CMK (cell line): ENCODE measurements at regions not wholly inside any gene's neighbourhood (a gene's known extent, or its start where the extent isn't known, plus 50 kb on each side); places are given as distances from the start of the nearest gene placed in this dataset.

Experiments used
- DNase-seq: peaks from one replicate; pipeline ENCODE4 v3.0.0-alpha.2; 2010; ENCODE audit warnings: low read depth

DNA sequence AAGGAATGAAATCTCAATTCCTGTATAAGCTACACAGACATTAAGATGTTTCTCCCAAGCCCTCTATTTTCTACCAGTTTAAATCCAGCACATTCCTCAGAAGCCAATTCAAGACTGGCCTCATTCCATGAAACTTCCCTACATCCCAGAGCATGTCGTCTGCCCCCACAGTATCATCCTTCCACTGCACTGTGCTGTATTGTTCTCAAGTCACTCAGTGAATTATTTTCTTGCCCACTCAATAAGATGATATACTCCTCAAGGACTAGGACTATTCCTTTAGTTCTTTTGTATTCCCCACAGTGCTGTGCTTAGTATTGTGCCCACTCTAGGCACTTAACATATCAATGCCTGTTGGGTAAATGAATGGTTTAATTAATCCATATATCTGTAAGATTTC is 203.1 kb upstream of the BLID start:
- DNase-seq, result no peak

DNA sequence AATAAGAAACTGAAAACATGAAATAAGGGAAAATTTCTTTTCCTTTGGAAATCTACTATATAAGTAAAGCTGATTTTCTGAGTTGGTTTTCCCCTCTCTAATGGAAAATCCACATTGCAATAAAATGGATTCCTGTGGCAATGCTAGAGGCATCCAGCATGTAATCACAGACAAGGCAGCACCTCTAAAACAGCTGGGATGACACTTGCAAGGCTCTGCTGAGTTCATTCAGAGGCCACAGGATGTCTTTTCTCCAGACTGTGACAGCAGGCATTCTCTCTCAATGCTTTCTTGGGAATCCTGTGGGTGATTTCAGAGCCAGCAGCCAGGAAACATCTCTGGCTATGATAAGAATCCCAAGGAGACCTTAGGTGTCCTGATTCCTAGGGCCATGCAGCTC is 201.3 kb upstream of the BLID start:
- no peak for DNase-seq

DNA sequence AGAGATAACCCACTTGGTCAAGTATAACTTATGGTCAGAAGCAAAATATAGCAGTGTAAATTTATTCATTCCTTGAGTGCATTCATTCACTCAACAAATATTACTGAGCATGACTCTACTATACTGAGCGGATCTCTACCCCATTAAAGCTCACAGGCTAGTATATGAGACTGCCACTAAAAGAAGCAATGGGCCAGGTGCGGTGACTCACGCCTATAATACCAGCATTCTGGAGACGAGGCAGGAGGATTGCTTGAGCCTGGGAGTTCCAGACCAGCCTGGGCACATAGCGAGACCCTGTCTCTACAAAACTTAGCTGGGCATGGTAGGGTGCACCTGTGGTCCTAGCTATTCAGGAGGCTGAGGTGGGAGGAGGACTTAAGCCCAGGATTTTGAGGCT is 197.6 kb upstream of the BLID start:
- no peak for DNase-seq

DNA sequence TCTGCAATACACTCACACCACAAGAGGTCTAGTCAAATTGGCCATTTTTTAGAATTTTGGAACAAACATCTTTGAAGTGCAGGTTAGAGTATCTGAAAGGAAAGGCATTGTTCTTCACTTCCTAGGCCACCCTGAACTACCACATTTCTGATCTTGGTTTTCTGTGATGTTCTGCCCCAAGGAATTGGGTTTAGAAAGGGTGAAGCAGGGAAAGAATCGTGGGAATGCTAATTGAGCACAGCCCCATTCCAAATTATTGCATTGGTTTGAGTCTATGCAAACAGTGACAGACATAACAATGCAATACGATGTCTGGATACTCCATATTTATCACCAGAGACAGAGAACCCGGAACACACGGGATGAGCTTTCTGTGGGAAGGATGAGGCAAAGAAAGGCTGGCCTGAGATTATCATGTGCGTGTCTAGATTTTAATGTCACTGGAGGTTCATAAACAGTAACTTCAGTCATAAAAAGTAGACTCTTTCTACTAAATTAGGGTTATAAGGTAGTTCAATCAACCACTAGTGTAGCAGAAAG is 195.3 kb upstream of the BLID start:
- no peak for DNase-seq

DNA sequence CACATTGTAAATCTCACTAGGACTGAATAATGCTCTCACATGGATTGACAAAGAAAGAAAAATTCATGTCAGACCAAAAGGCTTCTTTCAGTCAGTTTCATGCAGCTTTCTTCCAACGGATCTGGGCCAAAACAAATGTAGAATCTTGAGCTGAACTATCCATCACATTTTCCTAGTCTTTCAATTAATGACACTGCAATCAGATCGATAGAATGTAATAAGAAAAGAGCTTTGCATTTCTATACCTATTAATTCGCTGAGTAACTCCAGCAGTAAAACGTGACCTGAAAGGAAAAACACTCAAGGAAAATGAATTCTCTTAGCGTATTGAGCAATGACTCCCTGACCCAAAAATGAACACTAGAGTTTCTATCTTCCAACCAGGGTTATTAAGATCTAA is 194.8 kb upstream of the BLID start:
- DNase-seq, result no peak

DNA sequence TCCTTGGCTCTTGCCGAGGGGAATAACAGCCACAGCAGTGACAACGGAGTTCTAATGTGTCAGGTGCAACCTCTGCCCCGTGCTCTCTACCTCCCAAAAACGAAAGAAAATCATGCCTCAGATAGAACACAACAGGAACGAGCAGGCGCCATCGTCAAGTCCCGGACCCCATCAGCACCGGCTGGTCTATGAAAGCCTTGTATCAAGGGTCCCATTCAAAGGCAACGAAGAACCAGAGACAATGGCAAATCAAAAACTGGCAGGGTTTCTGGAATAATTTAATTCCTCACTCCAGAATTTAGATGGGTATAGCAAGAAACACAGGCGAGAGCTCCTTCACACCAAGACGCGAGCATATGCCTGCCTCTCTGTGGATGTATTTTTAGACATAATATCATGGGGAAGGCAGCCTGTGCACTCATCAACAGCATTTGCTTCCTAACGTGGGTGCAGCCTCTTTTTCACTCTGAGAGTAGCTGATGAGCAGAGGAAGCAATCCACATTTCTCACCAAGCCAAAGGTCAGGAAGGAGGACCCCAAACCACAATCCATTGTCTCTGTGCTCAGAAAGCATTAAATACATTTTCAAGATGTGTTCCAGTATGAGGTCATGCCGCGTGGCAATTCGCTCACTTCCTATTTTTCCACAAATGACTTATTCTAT is 193.4 kb upstream of the BLID start:
- DNase-seq, result no peak

DNA sequence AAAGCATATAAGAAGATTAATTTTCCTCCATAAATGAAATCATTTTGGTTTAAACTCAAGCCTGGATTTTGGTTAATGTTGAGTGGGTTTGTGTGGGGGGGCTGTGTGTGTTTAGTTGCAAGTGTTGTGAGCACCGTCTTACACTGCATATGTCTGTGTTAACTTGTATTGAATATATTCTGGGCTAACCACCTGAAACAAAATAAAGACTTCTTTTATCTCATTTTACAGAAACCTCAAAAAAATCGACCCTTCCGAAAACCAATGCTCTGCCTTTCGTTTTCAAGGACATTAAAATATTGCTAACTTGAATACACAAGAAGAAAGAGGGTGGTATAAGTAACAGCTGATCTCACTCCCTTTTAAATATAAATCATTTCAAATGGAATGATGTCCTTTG is 192.2 kb upstream of the BLID start:
- no peak for DNase-seq

DNA sequence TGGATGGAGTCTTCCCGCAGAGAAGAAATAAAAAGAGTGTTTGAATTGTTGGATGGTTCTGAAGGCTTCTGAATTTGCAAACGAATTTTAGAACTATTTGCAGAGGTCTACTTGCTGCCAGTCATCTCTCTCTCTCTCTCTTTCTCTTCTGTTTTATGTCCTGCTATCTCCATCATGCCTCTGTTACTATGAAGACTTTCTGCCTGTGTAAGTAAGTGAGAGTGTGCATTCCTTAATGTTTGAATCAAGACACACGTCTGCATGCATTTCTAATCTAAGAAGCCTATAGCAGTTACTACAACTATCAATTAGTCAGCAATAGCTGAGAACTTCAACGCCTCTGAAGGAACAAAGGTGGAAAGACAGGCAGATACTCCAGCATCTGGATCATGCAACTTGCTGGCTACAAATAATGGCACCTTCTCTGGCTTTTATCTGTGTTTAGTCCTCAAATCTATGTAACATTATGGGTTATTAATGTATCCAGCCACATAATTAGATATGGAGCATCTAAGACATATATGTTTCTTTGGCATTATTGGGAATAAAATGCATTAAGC is 191.5 kb upstream of the BLID start:
- DNase-seq, result no peak

DNA sequence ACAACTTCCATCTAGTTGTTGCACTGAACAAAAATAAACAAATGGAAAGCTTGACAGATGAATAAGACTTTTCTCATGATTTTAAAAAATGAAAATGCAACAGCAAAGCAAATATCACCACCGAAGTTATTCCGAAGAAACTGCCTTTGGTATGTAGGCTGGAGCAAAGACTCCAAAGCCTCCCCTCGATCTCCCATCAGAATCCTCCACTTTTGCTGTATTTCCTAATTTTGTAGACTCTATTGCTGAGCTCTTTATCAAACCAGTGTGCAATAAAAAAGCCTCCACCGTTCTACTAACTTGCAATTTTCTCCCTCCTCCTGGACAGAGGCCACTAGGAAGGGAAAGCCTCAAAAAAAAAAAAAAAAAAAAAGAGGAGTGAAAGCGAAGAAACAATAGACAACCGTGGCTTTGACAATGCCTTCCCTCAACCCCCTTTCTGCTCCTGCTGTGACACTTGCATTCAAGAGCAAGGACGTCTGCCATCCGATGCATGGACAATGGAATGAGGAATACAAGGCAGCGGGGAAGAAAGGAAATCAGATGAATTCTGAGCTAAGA is 190.9 kb upstream of the BLID start:
- no peak for DNase-seq

DNA sequence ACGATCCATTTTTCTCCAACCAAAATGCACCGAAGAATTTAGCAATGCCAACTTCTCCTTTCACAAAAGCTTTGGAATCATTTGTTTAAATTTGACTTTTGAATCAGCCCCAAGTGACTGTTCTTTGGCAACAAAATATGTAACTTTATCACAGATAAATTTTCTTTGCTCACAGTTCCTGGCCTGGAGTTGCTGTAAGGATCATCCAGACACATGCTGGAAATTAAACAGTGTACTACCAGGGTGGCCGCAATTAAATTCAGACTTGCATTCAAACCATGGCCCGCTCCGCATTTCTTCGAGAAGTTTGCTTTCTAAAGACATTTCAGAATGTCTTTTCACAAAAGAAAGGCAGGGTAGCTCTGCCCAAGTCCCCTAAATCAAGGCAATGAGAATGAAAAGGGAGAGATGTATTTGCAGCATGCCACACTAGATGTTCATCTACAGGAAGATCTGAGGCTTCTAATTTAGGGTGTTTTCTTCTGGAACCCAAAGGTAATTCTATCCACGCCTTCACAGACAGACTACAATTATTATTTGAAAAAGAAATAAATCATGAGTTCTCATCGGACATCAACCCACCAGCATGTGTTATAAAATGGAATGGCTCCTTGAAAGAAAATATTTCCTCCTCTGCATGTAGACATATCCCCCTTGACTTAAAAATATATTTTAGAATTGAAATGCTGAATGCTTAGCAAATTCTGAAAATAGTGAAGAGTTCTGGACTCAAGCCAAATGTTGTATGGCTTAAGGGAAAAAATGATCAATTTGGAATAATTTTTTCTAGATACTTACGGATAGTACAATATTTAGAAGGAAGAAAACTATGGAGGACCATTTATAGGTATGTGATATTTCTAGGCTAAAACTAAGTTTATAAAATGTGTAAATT is 189.7 kb upstream of the BLID start:
- DNase-seq, result no peak

DNA sequence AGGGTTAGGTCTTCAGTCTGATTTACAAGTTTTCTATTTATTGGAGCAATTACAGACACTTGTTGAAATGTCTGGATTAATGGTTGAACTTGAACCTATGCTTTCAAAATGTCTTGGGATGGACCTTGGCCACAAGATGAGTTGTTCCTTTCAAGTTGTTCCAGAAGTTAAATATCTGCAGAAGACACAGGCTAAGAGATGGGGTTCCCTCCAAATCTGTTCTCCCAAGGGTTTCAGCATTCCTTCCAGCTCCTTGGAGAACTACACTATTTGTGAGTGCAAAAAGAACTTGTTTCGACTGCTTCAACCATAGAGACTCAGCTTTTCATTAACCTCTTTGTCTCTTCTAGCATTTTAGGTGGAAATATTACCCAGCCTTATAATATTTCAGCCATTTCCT is 189.0 kb upstream of the BLID start:
- no peak for DNase-seq

DNA sequence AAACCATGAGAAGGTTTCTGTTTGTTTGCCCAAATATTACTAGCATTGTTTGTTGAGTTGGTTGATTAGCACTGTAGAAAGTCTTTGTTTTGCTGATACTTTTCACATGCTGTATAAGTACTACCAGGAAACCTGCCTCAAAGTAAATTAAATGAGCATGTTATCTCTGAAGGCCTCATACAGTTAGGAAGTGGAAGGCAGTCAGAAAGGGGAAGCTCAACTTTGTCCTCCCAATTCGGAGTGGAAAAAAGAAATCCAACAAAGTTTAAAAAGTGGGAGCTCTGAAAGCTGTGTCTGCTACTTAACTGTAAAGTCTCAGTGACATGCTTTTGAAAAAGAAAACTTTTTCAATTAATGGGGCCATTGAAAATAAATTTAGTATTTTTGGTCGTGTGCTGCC is 188.3 kb upstream of the BLID start:
- no peak for DNase-seq

DNA sequence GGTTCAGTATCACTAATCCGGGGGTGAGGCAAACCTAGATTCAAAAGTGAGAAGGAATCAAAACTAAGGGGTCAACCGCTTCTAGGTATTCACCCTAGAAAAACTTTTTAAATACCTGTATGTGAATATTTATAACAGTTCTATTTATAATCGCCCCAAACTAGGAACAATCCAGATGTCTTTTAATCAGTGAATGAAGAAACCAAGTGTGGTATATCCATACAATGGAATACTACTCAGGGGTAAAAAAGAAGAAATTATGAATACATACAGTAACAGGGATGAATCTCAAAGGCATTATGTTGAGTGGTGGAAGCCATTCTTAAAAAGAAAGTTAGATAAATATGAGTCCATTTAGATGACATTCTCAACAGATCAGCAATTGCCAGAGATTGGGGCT is 178.0 kb upstream of the BLID start:
- DNase-seq, result no peak

DNA sequence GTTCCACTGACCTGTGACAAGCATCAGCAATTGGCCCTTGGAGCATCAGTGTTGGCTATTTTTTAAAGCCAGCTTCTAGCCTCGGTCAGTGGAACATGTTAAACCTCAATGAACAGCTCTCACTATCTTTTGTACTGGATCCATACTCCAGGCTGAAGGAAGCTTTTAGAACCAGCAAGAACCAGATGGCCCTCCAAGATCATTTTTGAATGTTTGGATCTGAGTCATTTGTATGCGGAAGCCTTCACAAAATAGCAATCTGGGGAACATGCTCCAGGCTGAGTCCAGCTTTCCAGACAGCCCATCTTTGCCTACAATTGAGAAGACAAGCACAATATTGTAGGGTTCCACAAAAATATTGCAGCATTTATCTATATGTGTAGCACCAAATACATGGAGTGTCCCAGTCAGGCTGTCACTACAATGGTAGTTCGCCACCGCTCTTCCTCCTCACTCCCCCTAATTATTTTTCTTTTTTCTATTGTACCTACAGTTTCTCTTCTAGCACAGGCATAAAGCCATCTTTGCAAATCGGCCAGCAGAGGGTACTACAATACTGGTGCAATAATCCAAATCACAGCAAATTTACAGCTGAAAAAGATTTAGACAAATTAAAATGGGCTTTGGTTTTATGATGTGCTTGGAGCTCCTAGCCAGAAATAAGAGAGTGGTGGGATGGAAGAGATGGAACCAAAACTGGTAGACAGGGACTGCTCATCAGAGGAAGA is 177.4 kb upstream of the BLID start:
- DNase-seq, result no peak

DNA sequence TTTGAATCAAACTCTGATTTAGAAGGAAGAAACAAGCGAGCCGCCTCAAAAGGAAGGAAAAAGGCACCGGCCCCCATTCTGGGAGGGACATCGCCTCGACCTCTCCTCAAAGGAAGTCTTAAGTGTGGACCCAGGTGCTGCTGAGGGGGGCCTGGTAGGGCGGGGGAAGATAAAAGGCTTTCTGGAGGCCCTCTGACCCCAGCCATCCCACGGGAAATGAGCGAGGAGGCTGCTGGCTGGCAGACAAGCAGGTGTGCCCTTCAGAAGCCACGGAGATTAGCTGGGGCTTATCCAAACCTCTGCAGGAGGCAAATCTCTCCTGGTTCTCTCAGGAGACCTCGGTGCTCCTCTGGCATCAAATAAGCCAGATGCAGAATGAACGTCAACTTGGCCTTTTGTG is 171.4 kb upstream of the BLID start:
- no peak for DNase-seq

DNA sequence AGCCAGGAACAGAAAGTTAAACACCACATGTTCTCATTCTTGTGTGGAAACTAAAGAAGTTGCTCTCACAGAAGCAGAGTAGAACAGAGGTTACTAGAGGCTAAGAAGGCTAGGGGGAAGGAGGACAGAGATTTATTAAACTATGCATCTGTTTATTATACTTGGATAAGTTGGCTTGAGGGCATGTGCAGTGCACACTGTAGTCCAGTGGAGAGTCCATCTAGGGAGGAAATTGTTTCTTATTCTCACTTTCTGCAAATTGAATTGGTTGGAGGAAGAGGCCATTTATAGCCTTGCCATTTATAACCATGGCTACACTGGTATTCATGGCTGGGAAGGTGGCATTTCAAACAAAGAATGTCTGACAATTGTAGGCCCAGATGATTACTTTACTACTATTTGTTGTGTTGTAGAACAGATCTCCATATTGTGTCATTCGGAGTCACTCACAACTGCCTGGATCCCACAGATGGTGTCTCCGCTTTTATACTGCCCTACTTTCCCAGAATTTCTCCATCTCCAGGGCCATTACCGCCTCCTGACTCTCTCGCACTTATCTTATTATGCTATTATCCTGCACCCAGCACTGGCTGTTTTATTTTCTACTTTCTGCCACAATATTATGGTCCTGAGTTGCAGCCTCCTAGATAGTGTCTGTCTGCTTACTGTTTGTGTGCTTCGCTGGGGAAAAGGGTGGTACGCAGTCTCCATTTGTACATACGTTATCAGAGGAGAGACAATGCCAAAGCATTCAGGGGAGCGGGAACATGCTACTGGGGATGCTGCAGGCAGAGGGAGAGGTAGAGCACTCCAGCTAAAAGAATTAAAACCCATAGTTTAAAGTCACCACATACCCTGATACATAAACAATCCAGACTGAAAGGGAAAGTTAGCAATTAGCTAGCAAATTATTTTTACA is 169.3 kb upstream of the BLID start:
- DNase-seq, result no peak

DNA sequence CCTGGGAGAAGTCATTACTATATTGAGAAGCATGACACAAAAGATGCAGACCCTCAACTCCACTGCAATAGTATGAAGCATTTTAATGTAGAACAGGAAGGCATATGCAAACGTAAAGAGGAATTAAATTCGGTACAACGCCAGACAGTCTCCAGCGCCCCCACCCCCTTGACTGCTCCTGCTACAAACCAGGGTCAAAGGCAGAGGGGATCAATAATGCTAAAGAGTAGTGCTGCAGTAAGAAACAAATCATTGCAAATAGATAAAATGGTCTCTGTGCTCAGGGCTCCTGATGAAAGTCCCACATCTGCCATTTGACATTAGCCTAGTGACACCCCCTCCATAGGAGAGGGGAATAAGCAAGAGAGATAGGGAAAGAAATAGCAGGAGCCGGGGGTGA is 164.9 kb upstream of the BLID start:
- DNase-seq, result no peak

DNA sequence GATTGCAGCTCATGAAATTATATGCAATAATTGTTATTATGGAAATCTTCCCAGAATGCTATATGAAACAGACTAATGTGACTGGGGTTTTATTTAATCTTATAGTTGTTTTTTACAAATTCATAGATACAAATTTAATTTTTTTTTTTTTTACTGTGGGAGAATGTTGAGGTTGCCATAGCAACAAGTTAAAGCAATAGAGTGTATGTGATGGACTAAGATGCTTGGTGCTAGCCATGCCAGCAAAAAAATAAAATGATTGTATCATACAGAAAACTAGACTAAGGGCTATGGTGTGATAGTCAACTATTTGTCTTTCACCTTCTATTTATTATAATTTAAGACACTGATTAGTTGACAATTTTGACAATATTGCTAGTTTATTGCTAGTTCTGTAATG is 163.2 kb upstream of the BLID start:
- no peak for DNase-seq

DNA sequence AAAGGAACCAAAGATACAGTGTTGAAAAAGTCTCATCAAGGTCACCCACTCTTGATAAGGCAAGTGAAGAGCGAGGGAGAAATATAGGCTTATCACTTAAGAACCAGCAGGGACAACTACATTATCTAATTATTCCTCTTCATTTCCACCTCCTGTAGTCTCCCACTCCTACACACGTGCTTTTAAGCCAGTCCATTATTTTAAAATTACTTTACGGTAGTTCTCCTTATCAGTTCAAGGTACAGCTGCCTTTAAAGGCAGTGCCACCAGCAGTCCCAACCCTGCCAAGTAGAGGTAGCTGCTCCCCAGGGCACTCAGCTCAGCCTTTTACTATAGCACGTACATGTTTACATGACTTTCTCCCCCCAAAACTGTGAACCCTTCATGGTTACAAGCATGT is 161.5 kb upstream of the BLID start:
- DNase-seq, result peak; percentile 76

DNA sequence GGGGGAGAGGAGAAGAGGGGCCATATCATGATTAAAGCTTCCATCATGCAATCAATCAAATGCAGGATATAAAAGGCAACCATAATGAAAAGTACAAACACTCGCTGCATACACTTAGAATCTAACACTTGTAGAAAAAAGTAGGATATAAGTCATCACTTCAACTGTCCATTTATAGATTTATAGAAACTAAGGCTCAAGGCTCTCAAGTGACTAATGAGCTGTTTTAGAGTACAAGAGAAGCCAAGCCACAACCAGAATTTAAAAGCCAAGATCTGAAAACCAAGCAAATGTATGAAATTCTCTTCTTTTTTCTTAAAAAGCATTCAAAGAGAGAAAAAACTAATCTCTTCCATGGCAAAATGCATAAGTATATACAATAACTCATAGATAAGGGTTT is 160.2 kb upstream of the BLID start:
- DNase-seq, result no peak

DNA sequence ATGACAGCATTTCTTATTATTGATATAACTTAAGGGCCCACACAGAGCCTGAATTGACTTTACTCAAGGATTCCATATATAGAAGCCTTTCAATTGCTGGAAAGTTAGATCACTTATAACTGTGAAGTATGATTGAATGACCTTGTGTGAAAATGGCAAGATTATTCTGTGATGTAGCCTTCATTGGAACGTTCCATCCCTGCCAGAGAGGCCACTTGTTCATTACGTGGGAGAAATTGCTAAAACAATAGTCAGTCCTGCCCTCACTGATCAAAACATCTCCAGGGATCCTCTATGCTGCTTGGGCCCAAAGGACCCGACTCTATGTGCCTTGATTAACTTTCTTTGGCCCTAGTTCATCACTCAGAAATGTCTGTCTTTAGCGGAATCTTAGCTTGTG is 159.5 kb upstream of the BLID start:
- no peak for DNase-seq
